ENCODE measurements at regions not wholly inside any gene's neighbourhood (a gene's known extent, or its start where the extent isn't known, plus 50 kb on each side); places are given as distances from the start of the nearest gene placed in this dataset.

GRCh38 chr1:68327414-68327813 is 95.1 kb upstream of the WLS start:
- no peak overlapping the region for H2AFZ ChIP-seq (ENCODE audit: insufficient read depth, low read depth, low read length, poor library complexity, severe bottlenecking)
- POLR2A ChIA-PET, result no interaction called here
- TF ChIP-seq CTCF (IDR thresholded peaks at IDR 0.05), result no peak
- TF ChIP-seq EZH2 (IDR thresholded peaks at IDR 0.05; ENCODE audit: borderline replicate concordance, insufficient read depth, low read depth, low read length, poor library complexity, severe bottlenecking), result no peak
- intact Hi-C loops (cut with micrococcal nuclease), result no loop called here
- H3K27ac ChIP-seq (ENCODE audit: low read length in 2 of 2), result no peak overlapping the region
- 70% methylated on average over 2 of the region's 3 CpGs for WGBS (ENCODE audit: insufficient coverage)
- CTCF ChIA-PET, result no interaction called here
- H3K4me3 ChIP-seq (ENCODE audit: control extremely low read depth in 1 of 5, extremely low read depth in 1 of 5, insufficient read depth in 1 of 5, low read depth in 2 of 5, low read length in 4 of 5), result no peak overlapping the region
- peaks cover 7% of the 10 kb centered on the region for H3K27me3 Mint-ChIP-seq
- H3K9ac ChIP-seq (ENCODE audit: low read length), result no peak overlapping the region
- H4K20me1 ChIP-seq (ENCODE audit: control insufficient read depth, insufficient read depth, low read length, poor library complexity, severe bottlenecking), result no peaks in the 10 kb centered on the region
- ATAC-seq (ENCODE audit: low read depth), result no peak
- H3K79me2 ChIP-seq (ENCODE audit: control insufficient read depth, insufficient read depth, low read length), result no peaks in the 10 kb centered on the region
- H3K9me3 ChIP-seq (ENCODE audit: control extremely low read depth in 1 of 3, control insufficient read depth in 2 of 3, insufficient read depth in 1 of 3, low read length in 2 of 3), result no peaks in the 10 kb centered on the region
- H3K36me3 ChIP-seq (replicated peaks in 1 of 2; ENCODE audit: control extremely low read depth in 1 of 2, control insufficient read depth in 1 of 2, extremely low read depth in 1 of 2, insufficient read depth in 2 of 2, low read length in 1 of 2), result no peaks in the 10 kb centered on the region
- no peaks in the 10 kb centered on the region for H3K4me1 ChIP-seq (ENCODE audit: control insufficient read depth in 2 of 2, insufficient read depth in 2 of 2, low read length in 2 of 2)
- no peak for DNase-seq
- H3K9me3 Mint-ChIP-seq (ENCODE audit: insufficient read depth), result no peaks in the 10 kb centered on the region
- H3K27ac Mint-ChIP-seq, result no peak overlapping the region
- H3K4me1 Mint-ChIP-seq, result no peaks in the 10 kb centered on the region
- no peak overlapping the region for H3K4me3 Mint-ChIP-seq
- H3K27me3 ChIP-seq (replicated peaks in 1 of 4; ENCODE audit: control extremely low read depth in 1 of 4, control insufficient read depth in 3 of 4, insufficient read depth in 4 of 4, low read length in 3 of 4), result no peaks in the 10 kb centered on the region
- H3K4me2 ChIP-seq (replicated peaks; ENCODE audit: low read depth, low read length, poor library complexity, severe bottlenecking), result no peak overlapping the region

GRCh38 chr1:68326481-68326880 is 94.2 kb upstream of the WLS start:
- Histone ChIP-seq H2AFZ (ENCODE audit: insufficient read depth, low read depth, low read length, poor library complexity, severe bottlenecking) (no peak overlapping the region), H3K4me1 (ENCODE audit: control insufficient read depth in 2 of 2, insufficient read depth in 2 of 2, low read length in 2 of 2) (no peaks in the 10 kb centered on the region), H3K27me3 (replicated peaks in 1 of 4; ENCODE audit: control extremely low read depth in 1 of 4, control insufficient read depth in 3 of 4, insufficient read depth in 4 of 4, low read length in 3 of 4) (no peaks in the 10 kb centered on the region), H3K4me3 (ENCODE audit: control extremely low read depth in 1 of 5, extremely low read depth in 1 of 5, insufficient read depth in 1 of 5, low read depth in 2 of 5, low read length in 4 of 5) (no peak overlapping the region), H3K79me2 (ENCODE audit: control insufficient read depth, insufficient read depth, low read length) (no peaks in the 10 kb centered on the region), H3K4me2 (replicated peaks; ENCODE audit: low read depth, low read length, poor library complexity, severe bottlenecking) (no peak overlapping the region), H3K27ac (ENCODE audit: low read length in 2 of 2) (no peak overlapping the region), H4K20me1 (ENCODE audit: control insufficient read depth, insufficient read depth, low read length, poor library complexity, severe bottlenecking) (no peaks in the 10 kb centered on the region), H3K9ac (ENCODE audit: low read length) (no peak overlapping the region), H3K9me3 (ENCODE audit: control extremely low read depth in 1 of 3, control insufficient read depth in 2 of 3, insufficient read depth in 1 of 3, low read length in 2 of 3) (no peaks in the 10 kb centered on the region), H3K36me3 (replicated peaks in 1 of 2; ENCODE audit: control extremely low read depth in 1 of 2, control insufficient read depth in 1 of 2, extremely low read depth in 1 of 2, insufficient read depth in 2 of 2, low read length in 1 of 2) (no peaks in the 10 kb centered on the region)
- no peak for TF ChIP-seq CTCF (IDR thresholded peaks at IDR 0.05)
- no peak for TF ChIP-seq EZH2 (IDR thresholded peaks at IDR 0.05; ENCODE audit: borderline replicate concordance, insufficient read depth, low read depth, low read length, poor library complexity, severe bottlenecking)
- no peak overlapping the region for H3K4me3 Mint-ChIP-seq
- POLR2A ChIA-PET, result no interaction called here
- H3K27ac Mint-ChIP-seq, result no peak overlapping the region
- H3K9me3 Mint-ChIP-seq (ENCODE audit: insufficient read depth), result no peaks in the 10 kb centered on the region
- no peak for DNase-seq
- intact Hi-C loops (cut with micrococcal nuclease), result no loop called here
- 100% methylated on average over 2 of the region's 2 CpGs for WGBS (ENCODE audit: insufficient coverage)
- no peaks in the 10 kb centered on the region for H3K4me1 Mint-ChIP-seq
- ATAC-seq (ENCODE audit: low read depth), result no peak
- CTCF ChIA-PET, result no interaction called here
- peaks cover 4% of the 10 kb centered on the region for H3K27me3 Mint-ChIP-seq

All from B cell (primary cell).